Mesodermal cell (in vitro differentiated cells): ENCODE measurements at regions not wholly inside any gene's neighbourhood (a gene's known extent, or its start where the extent isn't known, plus 50 kb on each side); places are given as distances from the start of the nearest gene placed in this dataset.

Experiments
- H3K27ac ChIP-seq: 2 replicates; pipeline ENCODE4 v1.7.0; 2013; ENCODE audit warnings: mild to moderate bottlenecking, low read depth, low read length, moderate library complexity; ENCODE audit not compliant: severe bottlenecking
- H3K36me3 ChIP-seq: 2 replicates; pipeline ENCODE4 v1.7.1; 2013; ENCODE audit warnings: mild to moderate bottlenecking, low read length, moderate library complexity; ENCODE audit not compliant: control insufficient read depth, insufficient read depth
- H3K4me1 ChIP-seq: one replicate; pipeline ENCODE4 v1.7.1; 2013; ENCODE audit warnings: mild to moderate bottlenecking, low read length; ENCODE audit not compliant: insufficient read depth, control insufficient read depth, poor library complexity, severe bottlenecking
- H3K4me3 ChIP-seq: 2 replicates; pipeline ENCODE4 v1.7.0; 2013; ENCODE audit warnings: low read length, control low read depth, mild to moderate bottlenecking; ENCODE audit not compliant: insufficient read depth, poor library complexity, severe bottlenecking; ENCODE audit errors: extremely low read depth
- H3K9me3 ChIP-seq: 2 replicates; pipeline ENCODE4 v1.7.1; 2013; ENCODE audit warnings: mild to moderate bottlenecking, low read length, moderate library complexity; ENCODE audit not compliant: control insufficient read depth
- WGBS, 2 experiments: methylation state at CpG; one replicate each; pipeline ENCODE4 v1.1.5; 2013; ENCODE audit warnings: missing lambda C conversion rate in 2 of 2; ENCODE audit not compliant: insufficient coverage in 2 of 2; 5-methylcytosine and 5-hydroxymethylcytosine counted together

- Histone ChIP-seq H3K36me3 (no peaks in the 10 kb centered on the region), H3K4me1 (peaks cover 3% of the 10 kb centered on the region), H3K27ac (no peak overlapping the region), H3K4me3 (no peak overlapping the region), H3K9me3 (no peaks in the 10 kb centered on the region)
- 75 to 84% methylated on average over 10 to 12 of the region's 12 CpGs for WGBS, 2 experiments
These were observed 848.6 kb upstream of the RBFOX1 start for GRCh38 chr16:6484081-6484480.

DNA sequence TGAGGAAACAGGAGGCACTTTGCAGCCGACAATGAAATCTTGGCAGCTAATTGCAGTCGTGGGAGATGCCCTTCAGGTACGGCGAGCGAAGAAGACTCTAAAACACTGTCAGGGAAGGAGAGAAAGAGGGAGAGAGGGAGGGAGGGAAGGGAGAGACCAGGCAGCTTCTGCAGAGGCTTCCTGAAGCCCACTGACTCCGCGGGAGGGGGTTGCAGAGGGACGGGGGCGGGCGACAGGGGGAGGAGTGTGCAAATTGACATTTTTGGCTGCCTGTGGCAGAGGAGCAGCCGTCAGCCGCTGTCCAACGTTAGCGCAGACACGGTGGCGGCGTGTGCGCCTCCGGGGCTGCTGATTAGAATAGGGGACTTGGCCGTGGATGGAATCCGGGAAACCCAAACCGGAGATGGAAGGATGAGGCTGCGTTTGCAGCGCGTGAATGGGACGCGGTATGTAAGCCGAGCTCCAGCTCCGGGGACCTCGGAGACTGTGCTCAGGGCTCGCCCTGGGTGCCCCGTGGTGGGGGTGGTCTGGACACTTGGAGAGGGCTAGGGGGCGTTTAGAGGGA is 849.1 kb upstream of the RBFOX1 start:
- WGBS, 2 experiments, result 12 to 15% methylated on average over 18 to 29 of the region's 33 CpGs
- Histone ChIP-seq H3K4me1 (peaks cover 3% of the 10 kb centered on the region), H3K4me3 (no peak overlapping the region), H3K27ac (no peak overlapping the region), H3K9me3 (no peaks in the 10 kb centered on the region), H3K36me3 (no peaks in the 10 kb centered on the region)

DNA sequence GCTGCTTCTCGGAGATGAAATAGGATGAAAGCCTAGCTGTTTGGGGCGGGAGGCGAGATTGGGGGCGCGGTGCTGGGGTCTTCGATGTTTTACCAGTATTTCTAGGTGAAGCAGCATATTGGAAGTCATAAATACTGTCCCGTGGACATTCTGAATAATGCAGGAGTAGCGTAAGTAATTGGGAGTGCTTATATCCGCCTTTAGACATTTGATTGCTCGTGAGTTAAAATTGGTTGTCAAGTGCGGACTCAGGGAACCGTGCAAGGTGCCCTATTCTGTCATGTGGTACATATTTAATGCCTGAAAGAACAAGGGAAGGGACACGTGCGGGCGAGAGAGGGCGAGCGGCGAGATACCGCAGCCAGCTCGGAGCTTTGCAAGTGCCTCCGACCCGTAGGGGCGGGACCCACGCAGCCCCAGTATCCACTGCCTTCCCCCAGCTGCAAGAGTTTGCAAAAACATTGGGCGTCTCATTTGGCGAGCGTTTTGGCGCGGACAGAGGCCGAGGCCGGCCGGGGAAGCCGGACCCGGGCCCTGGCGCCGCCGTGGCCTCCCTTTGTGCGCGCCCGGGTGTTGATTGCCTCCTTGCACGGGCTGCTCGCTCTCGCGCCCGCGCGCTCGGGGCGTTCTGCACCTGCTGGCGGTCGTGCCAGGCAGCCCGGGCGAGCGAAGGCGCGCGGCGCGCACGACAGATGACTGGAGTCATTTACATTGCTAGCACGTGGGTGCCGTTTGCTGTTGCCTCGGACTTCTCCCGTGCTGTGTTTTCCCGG is 849.8 kb upstream of the RBFOX1 start:
- H3K9me3 ChIP-seq, result no peaks in the 10 kb centered on the region
- 86 to 91% methylated on average over 58 to 65 of the region's 65 CpGs for WGBS, 2 experiments
- H3K36me3 ChIP-seq, result no peaks in the 10 kb centered on the region
- H3K4me3 ChIP-seq, result no peak overlapping the region
- H3K27ac ChIP-seq, result no peak overlapping the region
- peaks cover 3% of the 10 kb centered on the region for H3K4me1 ChIP-seq

- no peaks in the 10 kb centered on the region for H3K9me3 ChIP-seq
- no peaks in the 10 kb centered on the region for H3K36me3 ChIP-seq
- no peak overlapping the region for H3K4me3 ChIP-seq
- H3K4me1 ChIP-seq, result peaks cover 3% of the 10 kb centered on the region
- no peak overlapping the region for H3K27ac ChIP-seq
- WGBS, 2 experiments, result no CpG with 5 or more reads among the region's 2 CpGs
These were observed 850.8 kb upstream of the RBFOX1 start for GRCh38 chr16:6481894-6482293.

DNA sequence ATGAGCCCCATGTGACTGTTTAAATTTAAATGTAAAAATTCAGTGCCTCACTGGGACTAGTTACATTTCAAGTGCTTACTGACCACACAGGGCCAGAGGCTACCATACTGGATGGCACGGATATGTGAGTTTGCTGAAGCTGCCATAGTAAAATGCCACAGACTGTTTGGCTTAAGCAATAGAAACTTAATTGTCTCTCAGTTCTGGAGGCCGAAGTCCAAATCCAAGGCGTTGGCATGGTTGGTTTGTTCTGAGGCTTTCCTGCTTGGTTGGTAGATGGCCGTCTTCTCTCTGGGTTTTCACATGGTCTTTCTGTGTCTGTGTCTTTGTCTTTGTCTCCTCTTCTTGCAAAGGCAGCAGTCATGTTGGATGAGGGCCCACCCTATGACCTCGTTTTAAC is 878.9 kb upstream of the RBFOX1 start:
- Histone ChIP-seq H3K4me1 (no peaks in the 10 kb centered on the region), H3K9me3 (no peaks in the 10 kb centered on the region), H3K4me3 (no peak overlapping the region), H3K36me3 (no peaks in the 10 kb centered on the region), H3K27ac (no peak overlapping the region)
- WGBS, 2 experiments, result 79 to 91% methylated on average over 3 to 4 of the region's 5 CpGs

GRCh38 chr16:6447021-6447790 is 885.4 kb upstream of the RBFOX1 start:
- H3K9me3 ChIP-seq, result no peaks in the 10 kb centered on the region
- H3K4me1 ChIP-seq, result no peaks in the 10 kb centered on the region
- H3K27ac ChIP-seq, result no peak overlapping the region
- WGBS, 2 experiments, result 92 to 97% methylated on average over 5 to 12 of the region's 17 CpGs
- no peak overlapping the region for H3K4me3 ChIP-seq
- H3K36me3 ChIP-seq, result no peaks in the 10 kb centered on the region

DNA sequence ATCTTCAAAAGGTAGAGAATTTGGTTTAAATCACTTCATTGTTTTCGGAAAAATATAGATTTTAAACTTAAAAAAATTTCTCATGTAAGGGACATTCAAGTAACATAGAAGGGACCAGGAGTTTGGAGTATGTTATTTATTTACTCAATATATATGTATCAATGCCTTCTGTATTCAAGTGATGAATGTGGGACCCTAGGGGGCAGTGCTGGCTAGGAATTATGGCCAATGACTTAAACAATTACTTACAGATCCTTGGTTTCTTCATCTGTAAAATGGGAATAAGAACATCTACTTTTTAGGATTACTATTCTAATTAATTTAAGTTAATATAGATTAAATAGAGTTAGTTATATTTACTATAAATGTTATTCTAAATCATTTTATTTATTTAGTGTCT is 886.3 kb upstream of the RBFOX1 start:
- H3K27ac ChIP-seq, result no peak overlapping the region
- no peak overlapping the region for H3K4me3 ChIP-seq
- no peaks in the 10 kb centered on the region for H3K9me3 ChIP-seq
- H3K4me1 ChIP-seq, result no peaks in the 10 kb centered on the region
- WGBS, 2 experiments, result no CpG with 5 or more reads among the region's 1 CpG
- H3K36me3 ChIP-seq, result no peaks in the 10 kb centered on the region

GRCh38 chr16:6439129-6439528 is 893.5 kb upstream of the RBFOX1 start:
- WGBS, 2 experiments, result 95% methylated on average over 2 of the region's 6 CpGs; no CpG with 5 or more reads in 1 of the 2 experiments
- H3K9me3 ChIP-seq, result no peaks in the 10 kb centered on the region
- H3K4me1 ChIP-seq, result no peaks in the 10 kb centered on the region
- H3K4me3 ChIP-seq, result no peak overlapping the region
- no peaks in the 10 kb centered on the region for H3K36me3 ChIP-seq
- H3K27ac ChIP-seq, result no peak overlapping the region

DNA sequence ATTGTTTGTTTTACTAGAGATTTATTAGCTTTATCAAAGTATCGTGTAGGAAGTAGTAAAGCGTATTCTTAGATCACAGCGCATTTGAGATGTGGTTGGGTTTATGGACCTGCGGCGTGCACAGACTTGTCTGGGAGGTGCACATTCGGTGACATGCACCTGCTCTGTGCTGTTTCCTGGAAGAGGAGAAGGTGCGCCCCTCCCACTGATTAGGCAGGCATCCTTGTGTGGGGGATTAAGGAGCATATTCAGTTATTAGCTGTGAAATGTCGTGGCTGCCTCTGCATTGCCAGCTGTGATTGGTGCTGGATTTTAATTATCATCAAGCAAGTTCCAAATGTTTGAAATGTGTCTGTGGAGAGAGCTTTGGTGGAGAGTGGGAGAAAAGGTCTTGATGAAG is 903.8 kb upstream of the RBFOX1 start:
- H3K4me1 ChIP-seq, result no peaks in the 10 kb centered on the region
- no peak overlapping the region for H3K27ac ChIP-seq
- H3K36me3 ChIP-seq, result no peaks in the 10 kb centered on the region
- WGBS, 2 experiments, result 90 to 91% methylated on average over 8 of the region's 8 CpGs
- H3K9me3 ChIP-seq, result no peaks in the 10 kb centered on the region
- no peak overlapping the region for H3K4me3 ChIP-seq

DNA sequence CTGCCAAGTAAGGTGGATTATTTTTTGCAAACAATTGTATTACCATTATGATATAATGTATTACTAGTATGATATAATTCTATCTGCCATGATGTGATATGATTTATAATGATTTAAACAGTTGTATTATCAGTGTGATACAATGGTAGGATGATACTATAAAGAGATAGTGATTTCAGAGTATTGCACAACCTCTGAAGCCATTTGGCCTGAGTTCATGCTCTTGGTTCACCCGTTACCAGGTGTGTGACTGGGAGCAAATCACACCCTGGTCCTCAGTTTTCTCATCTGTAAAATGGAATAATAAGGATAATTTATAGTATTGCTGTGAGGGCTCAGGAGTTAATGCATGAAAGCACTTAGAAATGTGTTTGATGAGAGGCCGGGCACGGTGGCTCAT is 905.0 kb upstream of the RBFOX1 start:
- H3K27ac ChIP-seq, result no peak overlapping the region
- no peaks in the 10 kb centered on the region for H3K4me1 ChIP-seq
- no peaks in the 10 kb centered on the region for H3K9me3 ChIP-seq
- no peak overlapping the region for H3K4me3 ChIP-seq
- WGBS, 2 experiments, result 93% methylated on average over 3 of the region's 3 CpGs
- no peaks in the 10 kb centered on the region for H3K36me3 ChIP-seq

DNA sequence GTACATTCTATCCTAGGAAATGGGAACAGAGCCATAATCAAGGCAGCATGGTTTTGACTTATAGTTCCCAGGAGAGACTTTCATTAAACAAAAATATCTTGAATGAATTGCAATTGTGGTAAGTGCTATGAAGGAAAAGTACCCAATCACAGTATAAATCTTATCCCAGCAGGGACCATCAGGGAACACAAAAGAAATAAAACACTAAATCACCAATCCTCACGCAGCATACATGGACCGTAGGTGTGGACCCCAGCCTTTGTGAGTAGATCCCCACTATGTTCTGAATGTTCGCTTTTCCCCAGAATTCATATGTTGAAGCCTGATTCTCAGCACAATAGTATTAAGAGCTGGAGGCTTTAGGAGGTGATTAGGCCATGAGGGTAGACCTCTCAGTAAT is 925.0 kb upstream of the RBFOX1 start:
- H3K4me3 ChIP-seq, result no peak overlapping the region
- WGBS, 2 experiments, result 80 to 90% methylated on average over 1 to 2 of the region's 3 CpGs

More for the DNA sequence above, 925.0 kb upstream of the RBFOX1 start:
- no peaks in the 10 kb centered on the region for H3K36me3 ChIP-seq
- H3K9me3 ChIP-seq, result no peaks in the 10 kb centered on the region
- H3K27ac ChIP-seq, result no peak overlapping the region
- no peaks in the 10 kb centered on the region for H3K4me1 ChIP-seq
